ENCODE measurements at regions not wholly inside any gene's neighbourhood (a gene's known extent, or its start where the extent isn't known, plus 50 kb on each side); places are given as distances from the start of the nearest gene placed in this dataset.

GRCh38 chr3:193021506-193022010 is 103.9 kb upstream of the MB21D2 start:
- H3K9me3 ChIP-seq (ENCODE audit: low read depth, low read length): no peaks in the 10 kb centered on the region
- no peak overlapping the region for H3K4me2 ChIP-seq (ENCODE audit: insufficient read depth, low read length)
- no peak overlapping the region for H2AFZ ChIP-seq (ENCODE audit: low read length)
- DNase-seq (ENCODE audit: insufficient read length, low spot score, missing footprints): no peak
- no peaks in the 10 kb centered on the region for H3K79me2 ChIP-seq (ENCODE audit: insufficient read depth, low read length)
- H3K27ac ChIP-seq (ENCODE audit: low read depth, low read length): no peak overlapping the region
- no peak overlapping the region for H3K4me3 ChIP-seq (ENCODE audit: insufficient read depth, low read length)
- H3K4me1 ChIP-seq (ENCODE audit: insufficient read depth, low read length): no peaks in the 10 kb centered on the region
- no peaks in the 10 kb centered on the region for H3K36me3 ChIP-seq (ENCODE audit: insufficient read depth, low read length)
- no peaks in the 10 kb centered on the region for H3K27me3 ChIP-seq (ENCODE audit: insufficient read depth, low read length)
- TF ChIP-seq CTCF (IDR thresholded peaks at IDR 0.05; ENCODE audit: extremely low read depth, low read depth, low read length): no peak
- no peaks in the 10 kb centered on the region for H4K20me1 ChIP-seq (ENCODE audit: insufficient read depth, low read length)

GRCh38 chr3:193023218-193023617 is 105.6 kb upstream of the MB21D2 start:
- no peak for DNase-seq (ENCODE audit: insufficient read length, low spot score, missing footprints)
- H3K4me2 ChIP-seq (ENCODE audit: insufficient read depth, low read length): no peak overlapping the region
- no peak overlapping the region for H3K4me3 ChIP-seq (ENCODE audit: insufficient read depth, low read length)
- no peaks in the 10 kb centered on the region for H3K27me3 ChIP-seq (ENCODE audit: insufficient read depth, low read length)
- H3K79me2 ChIP-seq (ENCODE audit: insufficient read depth, low read length): no peaks in the 10 kb centered on the region
- H3K9me3 ChIP-seq (ENCODE audit: low read depth, low read length): no peaks in the 10 kb centered on the region
- no peak for TF ChIP-seq CTCF (IDR thresholded peaks at IDR 0.05; ENCODE audit: extremely low read depth, low read depth, low read length)
- H2AFZ ChIP-seq (ENCODE audit: low read length): no peak overlapping the region
- no peaks in the 10 kb centered on the region for H3K4me1 ChIP-seq (ENCODE audit: insufficient read depth, low read length)
- H3K27ac ChIP-seq (ENCODE audit: low read depth, low read length): no peak overlapping the region
- no peaks in the 10 kb centered on the region for H3K36me3 ChIP-seq (ENCODE audit: insufficient read depth, low read length)
- no peaks in the 10 kb centered on the region for H4K20me1 ChIP-seq (ENCODE audit: insufficient read depth, low read length)

- Histone ChIP-seq H3K4me1 (ENCODE audit: insufficient read depth, low read length) (no peaks in the 10 kb centered on the region), H3K36me3 (ENCODE audit: insufficient read depth, low read length) (no peaks in the 10 kb centered on the region), H3K4me3 (ENCODE audit: insufficient read depth, low read length) (no peak overlapping the region), H4K20me1 (ENCODE audit: insufficient read depth, low read length) (no peaks in the 10 kb centered on the region), H3K27ac (ENCODE audit: low read depth, low read length) (no peak overlapping the region), H3K27me3 (ENCODE audit: insufficient read depth, low read length) (no peaks in the 10 kb centered on the region), H3K9me3 (ENCODE audit: low read depth, low read length) (no peaks in the 10 kb centered on the region), H3K79me2 (ENCODE audit: insufficient read depth, low read length) (no peaks in the 10 kb centered on the region), H3K4me2 (ENCODE audit: insufficient read depth, low read length) (no peak overlapping the region), H2AFZ (ENCODE audit: low read length) (no peak overlapping the region)
- TF ChIP-seq CTCF (IDR thresholded peaks at IDR 0.05; ENCODE audit: extremely low read depth, low read depth, low read length): no peak
- DNase-seq (ENCODE audit: insufficient read length, low spot score, missing footprints): no peak
These were observed 110.6 kb upstream of the MB21D2 start for GRCh38 chr3:193028258-193028657.

- no peak overlapping the region for H3K4me2 ChIP-seq (ENCODE audit: insufficient read depth, low read length)
- H2AFZ ChIP-seq (ENCODE audit: low read length): no peak overlapping the region
These were observed 112.1 kb upstream of the MB21D2 start for GRCh38 chr3:193029800-193030199.

More at GRCh38 chr3:193029800-193030199, 112.1 kb upstream of the MB21D2 start:
- no peak for TF ChIP-seq CTCF (IDR thresholded peaks at IDR 0.05; ENCODE audit: extremely low read depth, low read depth, low read length)
- Histone ChIP-seq H3K4me3 (ENCODE audit: insufficient read depth, low read length) (no peak overlapping the region), H3K36me3 (ENCODE audit: insufficient read depth, low read length) (no peaks in the 10 kb centered on the region), H4K20me1 (ENCODE audit: insufficient read depth, low read length) (no peaks in the 10 kb centered on the region), H3K79me2 (ENCODE audit: insufficient read depth, low read length) (no peaks in the 10 kb centered on the region), H3K27ac (ENCODE audit: low read depth, low read length) (no peak overlapping the region), H3K4me1 (ENCODE audit: insufficient read depth, low read length) (no peaks in the 10 kb centered on the region), H3K9me3 (ENCODE audit: low read depth, low read length) (no peaks in the 10 kb centered on the region), H3K27me3 (ENCODE audit: insufficient read depth, low read length) (no peaks in the 10 kb centered on the region)
- no peak for DNase-seq (ENCODE audit: insufficient read length, low spot score, missing footprints)

All from osteoblast (primary cell).